Erythroblast (primary cell): ENCODE measurements at regions not wholly inside any gene's neighbourhood (a gene's known extent, or its start where the extent isn't known, plus 50 kb on each side); places are given as distances from the start of the nearest gene placed in this dataset.
"Not testable (repeated sequence)": the region's sequence is repeated elsewhere in the genome, so short reads cannot be mapped to it uniquely, and the experiment has no call there.

Experiments
- GATA1 ChIP-seq: IDR thresholded peaks from 2 replicates; pipeline ENCODE4 v1.6.1; 2011; ENCODE audit warnings: low read depth, mild to moderate bottlenecking, control low read depth, low read length, moderate library complexity
- POLR2A ChIP-seq: IDR thresholded peaks from 2 replicates; pipeline ENCODE4 v1.6.1; 2011; ENCODE audit warnings: mild to moderate bottlenecking, low read length

- not testable (repeated sequence) for TF ChIP-seq POLR2A, GATA1
Observed at GRCh38 chr3:193003624-193004023, 86.0 kb upstream of the MB21D2 start.
